GM21423 (cell line): ENCODE measurements at regions not wholly inside any gene's neighbourhood (a gene's known extent, or its start where the extent isn't known, plus 50 kb on each side); places are given as distances from the start of the nearest gene placed in this dataset.

ENCODE experiments used
- ATAC-seq: cut with Tn5 transposase; IDR thresholded peaks from one replicate; pipeline ENCODE4 v1.9.1; 2021; ENCODE audit warnings: mild to moderate bottlenecking, moderate library complexity; ENCODE audit not compliant: unreplicated experiment

- no peak for ATAC-seq
These were observed 166.7 kb downstream of the CDH26 start for GRCh38 chr20:60124776-60125381.

- ATAC-seq: no peak
These were observed 167.3 kb downstream of the CDH26 start for GRCh38 chr20:60125513-60125912.

- no peak for ATAC-seq
These were observed 168.8 kb downstream of the CDH26 start for GRCh38 chr20:60126975-60127374.

GRCh38 chr20:60131375-60131774 lies 173.2 kb downstream of the CDH26 start:
- no peak for ATAC-seq

GRCh38 chr20:60132162-60132826 lies 174.1 kb downstream of the CDH26 start:
- no peak for ATAC-seq

GRCh38 chr20:60132827-60133670 lies 174.8 kb downstream of the CDH26 start:
- no peak for ATAC-seq

GRCh38 chr20:60135276-60135675 lies 177.1 kb downstream of the CDH26 start:
- no peak for ATAC-seq

GRCh38 chr20:60136645-60137401 lies 178.6 kb downstream of the CDH26 start:
- ATAC-seq: no peak

GRCh38 chr20:60137657-60138245 lies 179.5 kb downstream of the CDH26 start:
- peak; percentile 53 for ATAC-seq

GRCh38 chr20:60138256-60139220 lies 180.3 kb downstream of the CDH26 start:
- ATAC-seq: peak; percentile 62

GRCh38 chr20:60139663-60140446 lies 181.6 kb downstream of the CDH26 start:
- ATAC-seq: no peak

- ATAC-seq: no peak
These were observed 184.4 kb downstream of the CDH26 start for GRCh38 chr20:60142587-60142986.

- ATAC-seq: no peak
These were observed 185.1 kb downstream of the CDH26 start for GRCh38 chr20:60143261-60143842.

- no peak for ATAC-seq
These were observed 186.2 kb downstream of the CDH26 start for GRCh38 chr20:60144404-60144803.

- ATAC-seq: no peak
These were observed 186.8 kb downstream of the CDH26 start for GRCh38 chr20:60144974-60145527.

- no peak for ATAC-seq
These were observed 188.8 kb downstream of the CDH26 start for GRCh38 chr20:60147004-60147403.

- ATAC-seq: no peak
These were observed 190.7 kb downstream of the CDH26 start for GRCh38 chr20:60148885-60149284.

- ATAC-seq: no peak
These were observed 194.6 kb downstream of the CDH26 start for GRCh38 chr20:60152792-60153191.
